ENCODE measurements at regions not wholly inside any gene's neighbourhood (a gene's known extent, or its start where the extent isn't known, plus 50 kb on each side); places are given as distances from the start of the nearest gene placed in this dataset.
"Not testable (repeated sequence)": the region's sequence is repeated elsewhere in the genome, so short reads cannot be mapped to it uniquely, and the experiment has no call there.

- in situ Hi-C loops (cut with HindIII; ENCODE audit: low pct_ligation_motif_present, low pct_unique_long_range_greater_than_20kb, low sequenced_read_pairs), result no loop called here
Observed at GRCh38 chrX:81348388-81348787, 146.5 kb downstream of the SH3BGRL start.

GRCh38 chrX:81354954-81355353 lies 153.1 kb downstream of the SH3BGRL start:
- no peak for DNase-seq
- in situ Hi-C loops (cut with HindIII; ENCODE audit: low pct_ligation_motif_present, low pct_unique_long_range_greater_than_20kb, low sequenced_read_pairs), result no loop called here

More at GRCh38 chrX:81348388-81348787, 146.5 kb downstream of the SH3BGRL start:
- DNase-seq, result no peak

GRCh38 chrX:81355436-81355835 lies 153.5 kb downstream of the SH3BGRL start:
- in situ Hi-C loops (cut with HindIII; ENCODE audit: low pct_ligation_motif_present, low pct_unique_long_range_greater_than_20kb, low sequenced_read_pairs), result no loop called here
- DNase-seq, result no peak

GRCh38 chrX:81367291-81367690 lies 165.4 kb downstream of the SH3BGRL start:
- DNase-seq, result no peak
- in situ Hi-C loops (cut with HindIII; ENCODE audit: low pct_ligation_motif_present, low pct_unique_long_range_greater_than_20kb, low sequenced_read_pairs), result no loop called here

GRCh38 chrX:81377329-81377728 lies 175.4 kb downstream of the SH3BGRL start:
- in situ Hi-C loops (cut with HindIII; ENCODE audit: low pct_ligation_motif_present, low pct_unique_long_range_greater_than_20kb, low sequenced_read_pairs), result no loop called here
- DNase-seq, result peak; percentile 15

GRCh38 chrX:81378560-81378959 lies 176.7 kb downstream of the SH3BGRL start:
- in situ Hi-C loops (cut with HindIII; ENCODE audit: low pct_ligation_motif_present, low pct_unique_long_range_greater_than_20kb, low sequenced_read_pairs), result no loop called here
- DNase-seq, result no peak

GRCh38 chrX:81390237-81390636 lies 188.3 kb downstream of the SH3BGRL start:
- DNase-seq, result no peak
- in situ Hi-C loops (cut with HindIII; ENCODE audit: low pct_ligation_motif_present, low pct_unique_long_range_greater_than_20kb, low sequenced_read_pairs), result no loop called here

- DNase-seq, result no peak
- in situ Hi-C loops (cut with HindIII; ENCODE audit: low pct_ligation_motif_present, low pct_unique_long_range_greater_than_20kb, low sequenced_read_pairs), result no loop called here
Observed at GRCh38 chrX:81392396-81392795, 190.5 kb downstream of the SH3BGRL start.

- no peak for DNase-seq
- in situ Hi-C loops (cut with HindIII; ENCODE audit: low pct_ligation_motif_present, low pct_unique_long_range_greater_than_20kb, low sequenced_read_pairs), result no loop called here
Observed at GRCh38 chrX:81405781-81406180, 203.9 kb downstream of the SH3BGRL start.

- in situ Hi-C loops (cut with HindIII; ENCODE audit: low pct_ligation_motif_present, low pct_unique_long_range_greater_than_20kb, low sequenced_read_pairs), result no loop called here
- DNase-seq, result no peak
Observed at GRCh38 chrX:81411517-81411916, 209.6 kb downstream of the SH3BGRL start.

- in situ Hi-C loops (cut with HindIII; ENCODE audit: low pct_ligation_motif_present, low pct_unique_long_range_greater_than_20kb, low sequenced_read_pairs), result no loop called here
- no peak for DNase-seq
Observed at GRCh38 chrX:81412428-81412827, 210.5 kb downstream of the SH3BGRL start.

- DNase-seq; in situ Hi-C loops (cut with HindIII; ENCODE audit: low pct_ligation_motif_present, low pct_unique_long_range_greater_than_20kb, low sequenced_read_pairs): not testable (repeated sequence)
Observed at GRCh38 chrX:81412857-81413256, 211.0 kb downstream of the SH3BGRL start.

- in situ Hi-C loops (cut with HindIII; ENCODE audit: low pct_ligation_motif_present, low pct_unique_long_range_greater_than_20kb, low sequenced_read_pairs), result no loop called here
- no peak for DNase-seq
Observed at GRCh38 chrX:81414630-81415029, 212.7 kb downstream of the SH3BGRL start.

Measured in ACHN (cell line).